ENCODE measurements at regions not wholly inside any gene's neighbourhood (a gene's known extent, or its start where the extent isn't known, plus 50 kb on each side); places are given as distances from the start of the nearest gene placed in this dataset.

DNA sequence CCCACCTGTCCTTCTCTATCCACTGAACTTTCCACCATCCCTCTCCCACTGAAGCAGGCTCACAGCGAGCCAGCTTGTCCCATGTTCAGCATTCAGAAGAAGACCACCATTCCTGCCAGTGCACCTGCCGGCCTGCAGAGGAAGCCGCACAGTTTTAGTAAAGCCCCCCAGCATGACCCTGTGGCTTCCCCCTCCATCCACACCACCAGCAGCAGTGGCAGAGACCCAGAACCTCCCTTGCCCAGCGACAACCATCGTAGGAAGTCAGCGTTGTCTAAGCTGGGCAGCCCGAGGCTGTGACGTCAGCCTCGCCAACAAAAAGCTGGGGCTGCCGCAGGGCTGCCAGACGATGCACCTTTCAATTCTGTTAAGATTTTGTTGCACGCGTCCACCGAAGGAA is 66.6 kb upstream of the TAMM41 start:
- TF ChIP-seq POLR2AphosphoS5 (IDR thresholded peaks at IDR 0.05): no peak
- TF ChIP-seq, protein P1, sequence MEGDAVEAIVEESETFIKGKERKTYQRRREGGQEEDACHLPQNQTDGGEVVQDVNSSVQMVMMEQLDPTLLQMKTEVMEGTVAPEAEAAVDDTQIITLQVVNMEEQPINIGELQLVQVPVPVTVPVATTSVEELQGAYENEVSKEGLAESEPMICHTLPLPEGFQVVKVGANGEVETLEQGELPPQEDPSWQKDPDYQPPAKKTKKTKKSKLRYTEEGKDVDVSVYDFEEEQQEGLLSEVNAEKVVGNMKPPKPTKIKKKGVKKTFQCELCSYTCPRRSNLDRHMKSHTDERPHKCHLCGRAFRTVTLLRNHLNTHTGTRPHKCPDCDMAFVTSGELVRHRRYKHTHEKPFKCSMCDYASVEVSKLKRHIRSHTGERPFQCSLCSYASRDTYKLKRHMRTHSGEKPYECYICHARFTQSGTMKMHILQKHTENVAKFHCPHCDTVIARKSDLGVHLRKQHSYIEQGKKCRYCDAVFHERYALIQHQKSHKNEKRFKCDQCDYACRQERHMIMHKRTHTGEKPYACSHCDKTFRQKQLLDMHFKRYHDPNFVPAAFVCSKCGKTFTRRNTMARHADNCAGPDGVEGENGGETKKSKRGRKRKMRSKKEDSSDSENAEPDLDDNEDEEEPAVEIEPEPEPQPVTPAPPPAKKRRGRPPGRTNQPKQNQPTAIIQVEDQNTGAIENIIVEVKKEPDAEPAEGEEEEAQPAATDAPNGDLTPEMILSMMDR (IDR thresholded peaks at IDR 0.05): no peak

Data from upper lobe of left lung (tissue), 4 donors.